GM18505 (cell line): ENCODE measurements at regions not wholly inside any gene's neighbourhood (a gene's known extent, or its start where the extent isn't known, plus 50 kb on each side); places are given as distances from the start of the nearest gene placed in this dataset.
A peak's percentile ranks its signal among the peaks of the same experiment; 100 is the strongest.

Experiments used
- ATAC-seq: cut with Tn5 transposase; IDR thresholded peaks from one replicate; pipeline ENCODE4 v1.9.1; 2021; ENCODE audit not compliant: unreplicated experiment
- POLR2A ChIP-seq: IDR thresholded peaks from 4 replicates; pipeline ENCODE4 v1.6.1; 2011; ENCODE audit warnings: borderline replicate concordance; ENCODE audit not compliant: insufficient read depth, insufficient read length; ENCODE audit errors: extremely low read depth

- no peak for TF ChIP-seq POLR2A
- no peak for ATAC-seq
These were observed 911.6 kb upstream of the SEMA6A start for GRCh38 chr5:117486261-117486660.

GRCh38 chr5:117475919-117476318 lies 901.3 kb upstream of the SEMA6A start:
- no peak for ATAC-seq

GRCh38 chr5:117473165-117473564 lies 898.5 kb upstream of the SEMA6A start:
- ATAC-seq = no peak
- TF ChIP-seq POLR2A = no peak

More at GRCh38 chr5:117475919-117476318, 901.3 kb upstream of the SEMA6A start:
- TF ChIP-seq POLR2A = no peak

GRCh38 chr5:117463881-117464570 lies 889.4 kb upstream of the SEMA6A start:
- no peak for ATAC-seq
- no peak for TF ChIP-seq POLR2A

GRCh38 chr5:117461966-117462365 lies 887.3 kb upstream of the SEMA6A start:
- peak; percentile 5 for ATAC-seq
- TF ChIP-seq POLR2A = no peak

GRCh38 chr5:117461403-117461802 lies 886.8 kb upstream of the SEMA6A start:
- peak; percentile 94 for ATAC-seq
- no peak for TF ChIP-seq POLR2A

- ATAC-seq = no peak
These were observed 883.0 kb upstream of the SEMA6A start for GRCh38 chr5:117457656-117458055.

GRCh38 chr5:117456866-117457470 lies 882.3 kb upstream of the SEMA6A start:
- ATAC-seq = no peak

More at GRCh38 chr5:117457656-117458055, 883.0 kb upstream of the SEMA6A start:
- no peak for TF ChIP-seq POLR2A

GRCh38 chr5:117455236-117456233 lies 880.9 kb upstream of the SEMA6A start:
- ATAC-seq = peak; percentile 43
- TF ChIP-seq POLR2A = no peak

More at GRCh38 chr5:117456866-117457470, 882.3 kb upstream of the SEMA6A start:
- no peak for TF ChIP-seq POLR2A

- TF ChIP-seq POLR2A = no peak
- peak; percentile 92 for ATAC-seq
These were observed 880.1 kb upstream of the SEMA6A start for GRCh38 chr5:117454716-117455212.

GRCh38 chr5:117436846-117437245 lies 862.2 kb upstream of the SEMA6A start:
- no peak for TF ChIP-seq POLR2A
- ATAC-seq = no peak

GRCh38 chr5:117435203-117435602 lies 860.6 kb upstream of the SEMA6A start:
- no peak for ATAC-seq
- TF ChIP-seq POLR2A = no peak

GRCh38 chr5:117434254-117434653 lies 859.6 kb upstream of the SEMA6A start:
- ATAC-seq = no peak
- TF ChIP-seq POLR2A = no peak
